HCT116 (cell line): ENCODE measurements at regions not wholly inside any gene's neighbourhood (a gene's known extent, or its start where the extent isn't known, plus 50 kb on each side); places are given as distances from the start of the nearest gene placed in this dataset.
"Not testable (repeated sequence)": the region's sequence is repeated elsewhere in the genome, so short reads cannot be mapped to it uniquely, and the experiment has no call there.

Experiments used
- ATAC-seq: fragments of 200-7000 bp; cut with Tn5 transposase; 2 replicates; pipeline ENCODE4 v1.9.1; 2020; ENCODE audit warnings: mild to moderate bottlenecking, moderate library complexity
- BruUV-seq: library from RNA; stranded (reverse); fragments of 400-500 nt; replicated peaks from 2 replicates; lab custom pipeline; 2021; lab: Mats Ljungman, UMichigan
- CTCF ChIA-PET: fragments of 300-600 bp; sonication (Branson Sonifier 250); formaldehyde crosslinking; loops from one replicate; lab custom pipeline; 2021; ENCODE audit warnings: antibody characterized with exemption; lab: Charles Lee
- POLR2A ChIA-PET: fragments of 300-600, 350-600 bp; sonication (Branson Sonifier 250); formaldehyde crosslinking; loops from one replicate; lab custom pipeline; 2021; ENCODE audit warnings: antibody characterized with exemption; lab: Charles Lee
- RAD21 ChIA-PET, 2 experiments: fragments of 300-600 bp; sonication (Branson Sonifier 250); formaldehyde crosslinking; loops; one replicate each; lab custom pipeline; 2023; ENCODE audit warnings: low total read pairs in 2 of 2; ENCODE audit not compliant: uncharacterized antibody in 2 of 2, unreplicated experiment in 2 of 2, low non-redundant PET in 1 of 2; lab: Charles Lee
- DNase-seq: peaks from one replicate; pipeline ENCODE4 v3.0.0-alpha.2; 2010; ENCODE audit warnings: low read depth, low spot score
- H2AFZ ChIP-seq: fragments of 200-600 bp; shearing (Covaris generic), sonication (generic); 2 replicates; pipeline ENCODE4 v1.6.1; 2017; ENCODE audit warnings: low read depth, mixed run types, mixed read lengths, antibody characterized with exemption, low read length; ENCODE audit not compliant: poor library complexity, severe bottlenecking
- H3K27ac ChIP-seq: 2 replicates; pipeline ENCODE4 v1.5.1; 2012; ENCODE audit warnings: low read depth, low read length
- H3K27me3 ChIP-seq: fragments of 200-600 bp; sonication (generic); 2 replicates; pipeline ENCODE4 v1.6.1; 2016; ENCODE audit warnings: mixed run types, low read length, mixed read lengths; ENCODE audit not compliant: insufficient read depth
- H3K36me3 ChIP-seq, 2 experiments: fragments of 200-500 bp in 1 of 2; fragments of 200-600 bp in 1 of 2; sonication (Bioruptor generic) in 1 of 2; sonication (generic) in 1 of 2; 2 replicates each; pipeline versions ENCODE4 v1.5.1 to v1.6.1; 2014 to 2016; ENCODE audit warnings: low read length in 2 of 2, inconsistent platforms in 1 of 2, mixed read lengths in 1 of 2, mixed run types in 1 of 2; ENCODE audit not compliant: insufficient read depth in 2 of 2, control insufficient read depth in 1 of 2
- H3K4me1 ChIP-seq, 2 experiments: fragments of 200-600 bp in 1 of 2; sonication (generic) in 1 of 2; 2 replicates each; pipeline versions ENCODE4 v1.5.1 to v1.6.1; 2012 to 2017; ENCODE audit warnings: low read length in 2 of 2, inconsistent platforms in 1 of 2, mild to moderate bottlenecking in 1 of 2, mixed read lengths in 1 of 2, mixed run types in 1 of 2, moderate library complexity in 1 of 2; ENCODE audit not compliant: insufficient read depth in 2 of 2, control insufficient read depth in 1 of 2
- H3K4me2 ChIP-seq: fragments of 200-600 bp; sonication (generic); 2 replicates; pipeline ENCODE4 v1.6.1; 2017; ENCODE audit warnings: mixed run types, low read length, mixed read lengths
- H3K4me3 ChIP-seq, 2 experiments: fragments of 200-600 bp in 1 of 2; sonication (generic) in 1 of 2; replicated peaks in 1 of 2; 2 replicates each; pipeline ENCODE4 v1.5.1; 2011 to 2016; ENCODE audit warnings: low read length in 2 of 2, control low read depth in 1 of 2, low read depth in 1 of 2, mild to moderate bottlenecking in 1 of 2, mixed read lengths in 1 of 2, mixed run types in 1 of 2
- H3K79me2 ChIP-seq: fragments of 200-600 bp; sonication (generic); 2 replicates; pipeline ENCODE4 v1.6.1; 2017; ENCODE audit warnings: mild to moderate bottlenecking, mixed run types, low read length, moderate library complexity, mixed read lengths; ENCODE audit not compliant: insufficient read depth
- H3K9ac ChIP-seq: fragments of 200-600 bp; sonication (generic); 2 replicates; pipeline ENCODE4 v1.6.1; 2016; ENCODE audit warnings: low read length, mixed read lengths
- H3K9me2 ChIP-seq: fragments of 200-600 bp; sonication (generic), shearing (Covaris generic); 2 replicates; pipeline ENCODE4 v1.6.1; 2017; ENCODE audit warnings: mixed run types, mild to moderate bottlenecking, moderate library complexity; ENCODE audit not compliant: insufficient read depth
- H3K9me3 ChIP-seq, 2 experiments: fragments of 200-500 bp in 1 of 2; fragments of 200-600 bp in 1 of 2; sonication (Bioruptor generic) in 1 of 2; sonication (generic) in 1 of 2; 2 replicates each; pipeline ENCODE4 v1.6.1; 2014 to 2017; ENCODE audit warnings: low read length in 2 of 2, mixed read lengths in 2 of 2, inconsistent platforms in 1 of 2, low read depth in 1 of 2, mild to moderate bottlenecking in 1 of 2, mixed run types in 1 of 2, moderate library complexity in 1 of 2; ENCODE audit not compliant: control insufficient read depth in 1 of 2, insufficient read depth in 1 of 2
- H4K20me1 ChIP-seq: fragments of 200-600 bp; sonication (generic), shearing (Covaris generic); 2 replicates; pipeline ENCODE4 v1.6.1; 2017; ENCODE audit warnings: mixed run types, mild to moderate bottlenecking, moderate library complexity; ENCODE audit not compliant: insufficient read depth
- POLR2A ChIP-seq: IDR thresholded peaks from 2 replicates; pipeline ENCODE4 v1.7.0; 2011; ENCODE audit warnings: borderline replicate concordance; ENCODE audit not compliant: insufficient read depth, insufficient read length; ENCODE audit errors: extremely low read depth
- ZFX ChIP-seq: fragments of 450-650 bp; IDR thresholded peaks from 2 replicates; pipeline ENCODE4 v1.6.1; 2017
- ZNF274 ChIP-seq: fragments of 200-500 bp; sonication (Bioruptor generic); IDR thresholded peaks from 2 replicates; pipeline ENCODE4 v1.6.1; 2014; ENCODE audit warnings: mild to moderate bottlenecking, low read depth, low read length, inconsistent platforms
- intact Hi-C: fragments of 100-400 bp; cut with micrococcal nuclease; formaldehyde crosslinking; loops from 2 replicates; pipeline ENCODE4 v1.10.0; 2022
- TF ChIP-seq, protein P1 (sequence below): IDR thresholded peaks from 2 replicates; pipeline ENCODE4 v1.6.1; 2012; ENCODE audit warnings: low read depth
- TF ChIP-seq, protein P2 (sequence below): IDR thresholded peaks from 2 replicates; pipeline ENCODE4 v1.6.1; 2012

GRCh38 chr13:43971324-43971723 lies 91.6 kb downstream of the LACC1 start:
- H2AFZ ChIP-seq, RAD21 ChIA-PET, H3K4me1 ChIP-seq, H3K27ac ChIP-seq, H4K20me1 ChIP-seq, H3K9ac ChIP-seq, H3K27me3 ChIP-seq, H3K4me3 ChIP-seq, H3K9me2 ChIP-seq, BruUV-seq, CTCF ChIA-PET, H3K9me3 ChIP-seq, H3K79me2 ChIP-seq, intact Hi-C loops, H3K36me3 ChIP-seq, DNase-seq, H3K4me2 ChIP-seq, ATAC-seq, POLR2A ChIA-PET: not testable (repeated sequence)

DNA sequence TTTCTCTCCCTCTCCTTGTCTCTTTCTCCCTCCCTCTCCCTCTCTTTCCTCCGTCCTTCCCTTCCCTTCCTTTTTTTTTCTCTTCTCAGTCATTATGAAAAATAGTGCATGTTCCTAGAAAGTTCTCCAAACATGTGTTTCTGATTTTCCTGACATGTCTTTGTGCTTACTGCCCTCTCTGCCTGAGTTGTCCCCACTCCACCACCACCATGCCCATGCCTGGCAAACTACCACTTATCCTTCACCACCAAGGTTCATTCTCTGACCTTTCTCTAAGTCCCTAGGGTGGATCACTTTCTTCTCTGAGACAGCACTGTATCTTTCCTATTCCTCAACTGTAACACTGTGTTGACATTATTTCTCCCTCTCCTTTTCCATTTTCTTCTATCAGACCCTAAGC lies 98.2 kb downstream of the LACC1 start:
- ATAC-seq: no peak
- Histone ChIP-seq H3K27me3 (no peaks in the 10 kb centered on the region), H3K27ac (no peak overlapping the region), H2AFZ (no peak overlapping the region), H3K4me1 (no peaks in the 10 kb centered on the region), H3K4me3 (no peak overlapping the region), H3K9me2 (no peaks in the 10 kb centered on the region), H3K9ac (no peak overlapping the region), H3K9me3 (no peaks in the 10 kb centered on the region), H3K79me2 (no peaks in the 10 kb centered on the region), H3K36me3 (no peaks in the 10 kb centered on the region), H4K20me1 (no peaks in the 10 kb centered on the region), H3K4me2 (no peak overlapping the region)
- RAD21 ChIA-PET: no interaction called here
- CTCF ChIA-PET: no interaction called here
- no peak for DNase-seq
- POLR2A ChIA-PET: no interaction called here
- intact Hi-C loops: no loop called here
- TF ChIP-seq, protein P1, sequence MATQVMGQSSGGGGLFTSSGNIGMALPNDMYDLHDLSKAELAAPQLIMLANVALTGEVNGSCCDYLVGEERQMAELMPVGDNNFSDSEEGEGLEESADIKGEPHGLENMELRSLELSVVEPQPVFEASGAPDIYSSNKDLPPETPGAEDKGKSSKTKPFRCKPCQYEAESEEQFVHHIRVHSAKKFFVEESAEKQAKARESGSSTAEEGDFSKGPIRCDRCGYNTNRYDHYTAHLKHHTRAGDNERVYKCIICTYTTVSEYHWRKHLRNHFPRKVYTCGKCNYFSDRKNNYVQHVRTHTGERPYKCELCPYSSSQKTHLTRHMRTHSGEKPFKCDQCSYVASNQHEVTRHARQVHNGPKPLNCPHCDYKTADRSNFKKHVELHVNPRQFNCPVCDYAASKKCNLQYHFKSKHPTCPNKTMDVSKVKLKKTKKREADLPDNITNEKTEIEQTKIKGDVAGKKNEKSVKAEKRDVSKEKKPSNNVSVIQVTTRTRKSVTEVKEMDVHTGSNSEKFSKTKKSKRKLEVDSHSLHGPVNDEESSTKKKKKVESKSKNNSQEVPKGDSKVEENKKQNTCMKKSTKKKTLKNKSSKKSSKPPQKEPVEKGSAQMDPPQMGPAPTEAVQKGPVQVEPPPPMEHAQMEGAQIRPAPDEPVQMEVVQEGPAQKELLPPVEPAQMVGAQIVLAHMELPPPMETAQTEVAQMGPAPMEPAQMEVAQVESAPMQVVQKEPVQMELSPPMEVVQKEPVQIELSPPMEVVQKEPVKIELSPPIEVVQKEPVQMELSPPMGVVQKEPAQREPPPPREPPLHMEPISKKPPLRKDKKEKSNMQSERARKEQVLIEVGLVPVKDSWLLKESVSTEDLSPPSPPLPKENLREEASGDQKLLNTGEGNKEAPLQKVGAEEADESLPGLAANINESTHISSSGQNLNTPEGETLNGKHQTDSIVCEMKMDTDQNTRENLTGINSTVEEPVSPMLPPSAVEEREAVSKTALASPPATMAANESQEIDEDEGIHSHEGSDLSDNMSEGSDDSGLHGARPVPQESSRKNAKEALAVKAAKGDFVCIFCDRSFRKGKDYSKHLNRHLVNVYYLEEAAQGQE: no peak
- TF ChIP-seq ZNF274 (no peak), ZFX (no peak), POLR2A (no peak)
- TF ChIP-seq, protein P2, sequence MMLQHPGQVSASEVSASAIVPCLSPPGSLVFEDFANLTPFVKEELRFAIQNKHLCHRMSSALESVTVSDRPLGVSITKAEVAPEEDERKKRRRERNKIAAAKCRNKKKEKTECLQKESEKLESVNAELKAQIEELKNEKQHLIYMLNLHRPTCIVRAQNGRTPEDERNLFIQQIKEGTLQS: no peak
- BruUV-seq: no TSS peak
